HFFc6 (cell line): ENCODE measurements at regions not wholly inside any gene's neighbourhood (a gene's known extent, or its start where the extent isn't known, plus 50 kb on each side); places are given as distances from the start of the nearest gene placed in this dataset.
"Not testable (repeated sequence)": the region's sequence is repeated elsewhere in the genome, so short reads cannot be mapped to it uniquely, and the experiment has no call there.

Source experiments
- DNase-seq: peaks from one replicate; pipeline ENCODE4 v3.0.0-alpha.2; 2018
- H3K27ac Mint-ChIP-seq: 2 replicates; pipeline ENCODE4 v1.8.0; 2020; ENCODE audit warnings: mild to moderate bottlenecking, mixed read lengths
- H3K27me3 Mint-ChIP-seq: 2 replicates; pipeline ENCODE4 v1.8.0; 2021; ENCODE audit warnings: mild to moderate bottlenecking, moderate library complexity, mixed read lengths; ENCODE audit not compliant: insufficient read depth
- H3K36me3 Mint-ChIP-seq: 2 replicates; pipeline ENCODE4 v1.8.0; 2021; ENCODE audit warnings: low read depth, mixed read lengths
- H3K4me1 Mint-ChIP-seq: 2 replicates; pipeline ENCODE4 v1.8.0; 2020; ENCODE audit warnings: low read depth, mixed read lengths
- H3K4me3 Mint-ChIP-seq: 2 replicates; pipeline ENCODE4 v1.8.0; 2020; ENCODE audit warnings: mild to moderate bottlenecking, moderate library complexity, mixed read lengths
- H3K9me3 Mint-ChIP-seq: 2 replicates; pipeline ENCODE4 v1.8.0; 2020; ENCODE audit warnings: mild to moderate bottlenecking, mixed read lengths
- TF ChIP-seq, protein P1 (sequence below): fragments of 200-600 bp; sonication (generic); IDR thresholded peaks from 2 replicates; pipeline ENCODE4 v1.5.0; 2021; ENCODE audit warnings: antibody characterized with exemption, mild to moderate bottlenecking

DNA sequence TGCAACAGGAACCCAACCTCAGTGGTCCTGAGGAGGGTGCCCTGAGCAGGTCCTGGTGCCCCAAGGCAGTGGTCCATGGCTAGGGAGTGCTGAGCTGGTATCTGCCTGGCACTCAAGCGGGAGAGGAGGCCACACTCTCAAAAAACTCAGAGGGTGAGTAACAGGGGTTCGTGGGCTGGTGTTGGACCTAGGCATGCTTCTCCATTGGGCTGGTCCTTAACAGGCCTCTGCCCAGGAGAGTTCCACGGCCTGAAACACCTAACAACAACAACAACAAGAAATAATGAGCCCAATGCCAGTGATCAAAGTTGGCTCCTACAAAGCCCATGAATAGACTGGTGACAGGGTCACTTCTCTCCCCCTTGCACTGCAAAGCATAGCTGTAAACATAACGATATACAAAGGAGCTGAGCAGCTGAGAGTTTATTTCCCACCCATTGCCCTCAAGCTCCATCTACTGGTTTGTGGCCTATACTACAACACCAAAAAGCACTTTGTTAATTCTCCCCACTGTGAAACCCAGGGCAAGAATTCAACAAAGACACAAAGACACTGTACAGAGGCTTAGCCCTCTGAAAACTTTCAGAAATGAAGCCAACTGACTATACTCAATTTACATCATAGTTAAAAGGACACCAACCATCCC is 736.1 kb upstream of the ADGRL3 start:
- TF ChIP-seq, protein P1, sequence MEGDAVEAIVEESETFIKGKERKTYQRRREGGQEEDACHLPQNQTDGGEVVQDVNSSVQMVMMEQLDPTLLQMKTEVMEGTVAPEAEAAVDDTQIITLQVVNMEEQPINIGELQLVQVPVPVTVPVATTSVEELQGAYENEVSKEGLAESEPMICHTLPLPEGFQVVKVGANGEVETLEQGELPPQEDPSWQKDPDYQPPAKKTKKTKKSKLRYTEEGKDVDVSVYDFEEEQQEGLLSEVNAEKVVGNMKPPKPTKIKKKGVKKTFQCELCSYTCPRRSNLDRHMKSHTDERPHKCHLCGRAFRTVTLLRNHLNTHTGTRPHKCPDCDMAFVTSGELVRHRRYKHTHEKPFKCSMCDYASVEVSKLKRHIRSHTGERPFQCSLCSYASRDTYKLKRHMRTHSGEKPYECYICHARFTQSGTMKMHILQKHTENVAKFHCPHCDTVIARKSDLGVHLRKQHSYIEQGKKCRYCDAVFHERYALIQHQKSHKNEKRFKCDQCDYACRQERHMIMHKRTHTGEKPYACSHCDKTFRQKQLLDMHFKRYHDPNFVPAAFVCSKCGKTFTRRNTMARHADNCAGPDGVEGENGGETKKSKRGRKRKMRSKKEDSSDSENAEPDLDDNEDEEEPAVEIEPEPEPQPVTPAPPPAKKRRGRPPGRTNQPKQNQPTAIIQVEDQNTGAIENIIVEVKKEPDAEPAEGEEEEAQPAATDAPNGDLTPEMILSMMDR = peak; percentile 68
- H3K36me3 Mint-ChIP-seq = no peaks in the 10 kb centered on the region
- H3K27ac Mint-ChIP-seq = no peak overlapping the region
- H3K27me3 Mint-ChIP-seq = no peaks in the 10 kb centered on the region
- no peaks in the 10 kb centered on the region for H3K4me1 Mint-ChIP-seq
- DNase-seq = peak; percentile 9
- H3K4me3 Mint-ChIP-seq = no peak overlapping the region
- no peaks in the 10 kb centered on the region for H3K9me3 Mint-ChIP-seq

DNA sequence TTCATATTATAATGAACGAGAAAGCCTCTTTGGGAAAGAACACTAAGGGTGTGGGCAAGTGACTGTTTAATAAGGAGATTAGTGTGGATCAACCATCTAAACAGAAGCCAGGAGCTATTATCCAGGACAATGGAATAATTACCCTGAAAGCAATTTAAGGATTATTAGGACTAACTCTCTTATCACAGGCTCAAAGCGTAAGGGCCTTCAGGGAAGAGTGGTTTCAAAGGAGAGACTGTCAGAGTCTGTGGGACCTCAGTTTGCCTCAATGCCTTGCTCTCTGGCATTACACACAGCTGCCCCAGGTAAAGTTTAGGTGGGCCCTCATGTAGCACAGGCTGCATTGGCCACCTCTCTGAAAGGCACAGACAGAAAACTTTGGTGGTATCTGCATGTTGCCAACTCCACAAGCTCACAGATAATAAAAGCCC is 717.2 kb upstream of the ADGRL3 start:
- TF ChIP-seq, protein P1 = no peak
- Mint-ChIP-seq H3K27me3 (no peaks in the 10 kb centered on the region), H3K4me3 (no peak overlapping the region), H3K9me3 (no peaks in the 10 kb centered on the region), H3K27ac (no peak overlapping the region), H3K4me1 (peaks cover 6% of the 10 kb centered on the region; the same call in 1 of the 2 replicates), H3K36me3 (no peaks in the 10 kb centered on the region)
- DNase-seq = no peak

DNA sequence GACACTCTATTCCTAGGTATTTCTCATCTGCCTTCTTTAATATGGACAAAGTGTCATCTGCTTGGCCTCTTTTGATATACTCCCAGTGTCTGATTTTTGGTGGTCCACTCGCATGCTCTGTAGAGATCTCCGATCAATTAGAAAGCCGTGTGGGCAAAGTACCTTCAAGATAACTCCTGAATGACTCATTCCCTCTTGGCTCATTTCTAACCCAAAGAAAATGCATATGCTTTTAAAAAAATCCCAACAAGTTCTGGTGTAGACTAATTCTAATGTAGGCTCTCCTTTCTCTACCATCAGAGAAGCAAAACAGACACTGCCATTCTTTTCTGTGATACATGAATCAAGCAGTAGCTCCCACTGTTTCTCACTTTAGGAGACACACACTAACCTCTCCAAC is 714.9 kb upstream of the ADGRL3 start:
- H3K4me1 Mint-ChIP-seq = peaks cover 6% of the 10 kb centered on the region; the same call in 1 of the 2 replicates
- DNase-seq = no peak
- H3K9me3 Mint-ChIP-seq = no peaks in the 10 kb centered on the region
- no peaks in the 10 kb centered on the region for H3K27me3 Mint-ChIP-seq
- no peak overlapping the region for H3K27ac Mint-ChIP-seq
- H3K4me3 Mint-ChIP-seq = no peak overlapping the region
- TF ChIP-seq, protein P1 = no peak
- no peaks in the 10 kb centered on the region for H3K36me3 Mint-ChIP-seq

DNA sequence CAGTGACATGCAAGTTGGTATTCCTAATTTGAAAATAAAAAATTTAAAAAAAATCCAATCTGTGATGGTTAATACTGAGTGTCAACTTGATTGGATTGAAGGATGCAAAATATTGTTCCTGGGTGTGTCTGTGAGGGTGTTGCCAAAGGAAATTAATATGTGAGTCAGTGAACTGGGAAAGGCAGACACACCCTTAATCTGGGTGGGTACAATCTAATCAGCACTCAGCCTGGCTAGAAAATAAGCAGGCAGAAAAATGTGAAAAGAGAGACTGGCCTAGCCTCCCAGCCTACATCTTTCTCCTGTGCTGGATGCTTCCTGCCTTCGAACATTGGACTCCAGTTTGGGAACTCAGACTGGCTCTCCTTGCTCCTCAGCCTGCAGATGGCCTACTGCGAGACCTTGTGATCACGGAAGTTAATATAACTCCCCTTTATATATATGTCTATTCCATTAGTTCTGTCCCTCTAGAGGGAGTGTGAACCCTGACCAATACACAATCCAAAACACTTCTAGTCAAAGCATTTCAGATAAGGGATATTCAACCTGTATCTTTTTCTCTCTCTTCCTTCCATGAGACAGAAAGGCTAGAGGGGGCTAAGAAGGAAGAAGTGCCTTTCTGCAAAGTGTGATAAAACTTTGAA is 712.9 kb upstream of the ADGRL3 start:
- DNase-seq, H3K36me3 Mint-ChIP-seq, H3K27ac Mint-ChIP-seq, H3K4me1 Mint-ChIP-seq, H3K9me3 Mint-ChIP-seq, H3K27me3 Mint-ChIP-seq, H3K4me3 Mint-ChIP-seq: not testable (repeated sequence)
- TF ChIP-seq, protein P1 = 0 out of 2 replicates have a peak, but pooled peaks have one; percentile 11

DNA sequence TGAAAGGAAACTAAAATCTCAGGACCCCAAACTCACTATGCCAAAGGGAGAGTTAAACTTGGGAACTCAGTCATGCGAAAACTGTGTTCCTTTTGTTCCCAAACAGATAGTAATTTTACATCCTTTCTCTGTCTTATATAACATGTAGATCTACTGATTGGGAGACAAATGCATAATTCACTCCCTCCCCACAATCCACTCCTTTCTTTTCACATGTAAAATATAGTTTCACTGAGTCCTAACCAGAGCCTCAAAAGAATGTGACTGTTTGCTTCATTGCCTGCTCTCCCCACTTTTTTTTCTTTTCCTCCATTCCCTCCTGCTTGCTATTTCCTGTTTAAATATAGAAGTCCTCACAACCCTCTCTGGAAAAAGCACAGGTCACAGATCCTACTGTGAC is 699.3 kb upstream of the ADGRL3 start:
- Mint-ChIP-seq H3K4me1 (no peaks in the 10 kb centered on the region; the same call in 1 of the 2 replicates), H3K27ac (no peak overlapping the region), H3K36me3 (no peaks in the 10 kb centered on the region), H3K9me3 (no peaks in the 10 kb centered on the region), H3K4me3 (no peak overlapping the region; the same call in 1 of the 2 replicates), H3K27me3 (no peaks in the 10 kb centered on the region; the same call in 1 of the 2 replicates)
- DNase-seq = no peak
- TF ChIP-seq, protein P1 = no peak
